ENCODE measurements at regions not wholly inside any gene's neighbourhood (a gene's known extent, or its start where the extent isn't known, plus 50 kb on each side); places are given as distances from the start of the nearest gene placed in this dataset.
A peak's percentile ranks its signal among the peaks of the same experiment; 100 is the strongest.

- H3K4me3 ChIP-seq (ENCODE audit: low read depth, low read length): no peak overlapping the region
- DNase-seq (ENCODE audit: low read depth, low spot score): no peak
- CTCF ChIA-PET: no interaction called here
- POLR2A ChIA-PET: no interaction called here
- TF ChIP-seq CTCF (IDR thresholded peaks at IDR 0.05; ENCODE audit: insufficient read depth, low read length, missing control alignments): no peak
Observed at GRCh38 chr4:189787216-189788031, 153.2 kb upstream of the FRG1 start.

- peak; percentile 92 for TF ChIP-seq CTCF (IDR thresholded peaks at IDR 0.05; ENCODE audit: insufficient read depth, low read length, missing control alignments)
- ChIA-PET POLR2A (no interaction called here), CTCF (interaction anchor here (0.7 to 2.5 kb wide), 8 partner anchors 9 to 823 kb away, joined by 3 to 15 read pairs (median 5); no protein-coding TSS in a partner anchor)
- peak; percentile 9 for DNase-seq (ENCODE audit: low read depth, low spot score)
- peak overlapping the region; percentile 9; the same call in 1 of the 2 replicates for H3K4me3 ChIP-seq (ENCODE audit: low read depth, low read length)
Observed at GRCh38 chr4:189792924-189793618, 147.6 kb upstream of the FRG1 start.

GRCh38 chr4:189800545-189801088, 140.1 kb upstream of the FRG1 start:
- ChIA-PET POLR2A (no interaction called here), CTCF (interaction anchor here (0.8 kb wide), 1 partner anchor 72 kb away, joined by 3 read pairs; no protein-coding TSS in a partner anchor)
- DNase-seq (ENCODE audit: low read depth, low spot score): no peak
- no peak for TF ChIP-seq CTCF (IDR thresholded peaks at IDR 0.05; ENCODE audit: insufficient read depth, low read length, missing control alignments)
- H3K4me3 ChIP-seq (ENCODE audit: low read depth, low read length): no peak overlapping the region

GRCh38 chr4:189802884-189803283, 137.8 kb upstream of the FRG1 start:
- DNase-seq (ENCODE audit: low read depth, low spot score): no peak
- ChIA-PET CTCF (interaction anchor here (1.1 kb wide), 1 partner anchor 10 kb away, joined by 3 read pairs; no protein-coding TSS in a partner anchor), POLR2A (no interaction called here)
- no peak for TF ChIP-seq CTCF (IDR thresholded peaks at IDR 0.05; ENCODE audit: insufficient read depth, low read length, missing control alignments)
- no peak overlapping the region for H3K4me3 ChIP-seq (ENCODE audit: low read depth, low read length)

GRCh38 chr4:189804894-189805293, 135.8 kb upstream of the FRG1 start:
- no peak for TF ChIP-seq CTCF (IDR thresholded peaks at IDR 0.05; ENCODE audit: insufficient read depth, low read length, missing control alignments)
- ChIA-PET CTCF (interaction anchor here (0.8 to 1.9 kb wide), 2 partner anchors 10 to 12 kb away, joined by 3 to 7 read pairs; no protein-coding TSS in a partner anchor), POLR2A (no interaction called here)
- DNase-seq (ENCODE audit: low read depth, low spot score): no peak
- H3K4me3 ChIP-seq (ENCODE audit: low read depth, low read length): no peak overlapping the region

- ChIA-PET CTCF (no interaction called here), POLR2A (no interaction called here)
- TF ChIP-seq CTCF (IDR thresholded peaks at IDR 0.05; ENCODE audit: insufficient read depth, low read length, missing control alignments): no peak
- no peak for DNase-seq (ENCODE audit: low read depth, low spot score)
- no peak overlapping the region for H3K4me3 ChIP-seq (ENCODE audit: low read depth, low read length)
Observed at GRCh38 chr4:189806506-189806905, 134.2 kb upstream of the FRG1 start.
